GM10248 (cell line): ENCODE measurements at regions not wholly inside any gene's neighbourhood (a gene's known extent, or its start where the extent isn't known, plus 50 kb on each side); places are given as distances from the start of the nearest gene placed in this dataset.

Source experiments
- CTCF ChIA-PET: fragments of 300-600 bp; sonication (Branson Sonifier 250); formaldehyde crosslinking; extraction: SDS; loops from one replicate; lab custom pipeline; 2021; ENCODE audit warnings: antibody characterized with exemption; lab: Yijun Ruan, JAX
- POLR2A ChIA-PET: fragments of 350-650 bp; sonication (Branson Sonifier 250); formaldehyde crosslinking; extraction: SDS; loops from one replicate; lab custom pipeline; 2020; ENCODE audit warnings: antibody characterized with exemption; lab: Yijun Ruan, JAX
- DNase-seq: peaks from one replicate; pipeline ENCODE4 v3.0.0; 2012; ENCODE audit errors: extremely low spot score
- CTCF ChIP-seq: IDR thresholded peaks from 2 replicates; pipeline ENCODE4 v1.5.1; 2012; ENCODE audit warnings: mild to moderate bottlenecking, low read depth; ENCODE audit errors: extremely low read depth, missing control alignments, control extremely low read depth

- POLR2A ChIA-PET, result no interaction called here
- CTCF ChIA-PET, result interaction anchor here (2.0 kb wide), 1 partner anchor 15 kb away, joined by 7 read pairs; no protein-coding TSS in a partner anchor
- no peak for DNase-seq
- TF ChIP-seq CTCF, result no peak
These were observed 298.5 kb upstream of the MSX2 start for GRCh38 chr5:174425964-174426290.

GRCh38 chr5:174426388-174426787 is 298.0 kb upstream of the MSX2 start:
- no peak for DNase-seq
- POLR2A ChIA-PET, result no interaction called here
- CTCF ChIA-PET, result interaction anchor here (2.0 kb wide), 1 partner anchor 15 kb away, joined by 7 read pairs; no protein-coding TSS in a partner anchor
- TF ChIP-seq CTCF, result no peak

GRCh38 chr5:174426851-174427250 is 297.5 kb upstream of the MSX2 start:
- no peak for DNase-seq
- no peak for TF ChIP-seq CTCF
- ChIA-PET POLR2A (no interaction called here), CTCF (interaction anchor here (2.0 kb wide), 1 partner anchor 16 kb away, joined by 7 read pairs; no protein-coding TSS in a partner anchor)

GRCh38 chr5:174427304-174427703 is 297.1 kb upstream of the MSX2 start:
- ChIA-PET CTCF (interaction anchor here (2.0 to 7.8 kb wide), 2 partner anchors 7 to 16 kb away, joined by 7 to 47 read pairs; no protein-coding TSS in a partner anchor), POLR2A (no interaction called here)
- DNase-seq, result no peak
- no peak for TF ChIP-seq CTCF

GRCh38 chr5:174428895-174429294 is 295.5 kb upstream of the MSX2 start:
- TF ChIP-seq CTCF, result no peak
- DNase-seq, result no peak
- ChIA-PET CTCF (interaction anchor here (7.8 kb wide), 1 partner anchor 8 kb away, joined by 47 read pairs; no protein-coding TSS in a partner anchor), POLR2A (no interaction called here)

- ChIA-PET POLR2A (no interaction called here), CTCF (interaction anchor here (7.8 kb wide), 1 partner anchor 10 kb away, joined by 47 read pairs; no protein-coding TSS in a partner anchor)
- no peak for TF ChIP-seq CTCF
- DNase-seq, result no peak
These were observed 293.4 kb upstream of the MSX2 start for GRCh38 chr5:174430940-174431339.
